Testis (tissue), 2 donors: ENCODE measurements at regions not wholly inside any gene's neighbourhood (a gene's known extent, or its start where the extent isn't known, plus 50 kb on each side); places are given as distances from the start of the nearest gene placed in this dataset.

Experiments
- DNase-seq: peaks from one replicate; pipeline ENCODE4 v3.0.0-alpha.2; 2019
- H3K27ac ChIP-seq, 2 donors: fragments of 200-600 bp; sonication (generic); one replicate each; pipeline ENCODE4 v1.5.1; 2019
- H3K27me3 ChIP-seq: fragments of 200-600 bp; sonication (generic); one replicate; pipeline ENCODE4 v1.5.1; 2019
- H3K36me3 ChIP-seq: fragments of 200-600 bp; sonication (generic); one replicate; pipeline ENCODE4 v1.5.1; 2017; ENCODE audit warnings: low read depth; ENCODE audit errors: missing control alignments
- H3K4me1 ChIP-seq: fragments of 200-600 bp; sonication (generic); one replicate; pipeline ENCODE4 v1.5.1; 2019
- H3K4me3 ChIP-seq, 2 donors: fragments of 200-600 bp; sonication (generic); one replicate each; pipeline ENCODE4 v1.5.1; 2017 to 2019
- H3K9me3 ChIP-seq: fragments of 200-600 bp; sonication (generic); one replicate; pipeline ENCODE4 v1.5.1; 2017
- CTCF ChIP-seq, 3 experiments: fragments of 450-650 bp in 2 of 3; fragments of 200-600 bp in 1 of 3; sonication (generic) in 1 of 3; IDR thresholded peaks; one replicate each; pipeline ENCODE4 v1.5.1; 2016 to 2019; ENCODE audit warnings: antibody characterized with exemption in 3 of 3, mild to moderate bottlenecking in 2 of 3, moderate library complexity in 1 of 3
- POLR2A ChIP-seq: fragments of 450-650 bp; IDR thresholded peaks from one replicate; pipeline ENCODE4 v1.6.1; 2017; ENCODE audit warnings: antibody characterized with exemption, mild to moderate bottlenecking, moderate library complexity
- WGBS, 2 donors: methylation state at CpG; one replicate each; pipeline ENCODE4 v1.1.5; 2018; 5-methylcytosine and 5-hydroxymethylcytosine counted together
- intact Hi-C: fragments of 100-400 bp; cut with DNase I; formaldehyde crosslinking; loops from one replicate; pipeline ENCODE4 v1.15.1; 2023; ENCODE audit warnings: low total_unique reads

GRCh38 chr15:26391567-26392194 lies 381.2 kb downstream of the GABRB3 start:
- Histone ChIP-seq H3K4me1 (no peaks in the 10 kb centered on the region), H3K4me3 (no peak overlapping the region), H3K27ac (no peak overlapping the region), H3K9me3 (no peaks in the 10 kb centered on the region), H3K36me3 (no peaks in the 10 kb centered on the region), H3K27me3 (no peaks in the 10 kb centered on the region)
- 57 to 69% methylated on average over 5 of the region's 5 CpGs for WGBS, 2 donors
- no peak for DNase-seq
- TF ChIP-seq POLR2A (no peak), CTCF (IDR thresholded peaks at IDR 0.05) (no peak)
- intact Hi-C loops, result no loop called here

DNA sequence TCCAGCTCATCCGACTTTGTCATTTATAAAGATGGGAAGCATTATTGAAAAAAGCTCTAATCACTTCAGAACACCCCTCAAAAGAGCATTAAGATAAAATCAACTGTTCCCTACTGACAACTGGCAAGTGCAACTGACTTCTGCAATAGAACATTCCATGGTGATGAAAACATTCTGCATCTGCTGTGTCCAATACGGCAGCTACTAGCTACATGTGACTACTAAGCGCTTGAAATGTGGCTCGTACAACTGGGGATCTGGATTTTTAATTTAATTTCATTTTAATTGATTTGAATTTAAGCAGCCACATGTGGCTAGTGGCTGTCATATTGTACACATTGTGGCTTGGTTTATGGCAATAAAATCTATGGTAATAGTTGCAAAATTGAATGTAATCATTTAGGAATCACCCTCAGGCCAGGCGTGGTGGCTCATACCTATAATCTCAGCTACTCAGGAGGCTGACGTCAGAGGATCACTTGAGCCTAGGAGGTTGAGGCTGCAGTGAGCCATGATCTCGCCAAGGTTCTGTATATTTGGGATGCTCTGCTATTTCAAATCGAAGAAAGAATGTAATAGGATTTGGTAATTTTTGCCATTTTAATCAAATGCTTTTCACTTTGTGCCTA lies 390.3 kb downstream of the GABRB3 start:
- Histone ChIP-seq H3K4me3 (no peak overlapping the region), H3K27ac (no peak overlapping the region), H3K27me3 (no peaks in the 10 kb centered on the region), H3K9me3 (no peaks in the 10 kb centered on the region), H3K36me3 (no peaks in the 10 kb centered on the region), H3K4me1 (no peaks in the 10 kb centered on the region)
- TF ChIP-seq CTCF (IDR thresholded peaks at IDR 0.05), result no peak
- no peak for TF ChIP-seq POLR2A
- DNase-seq, result no peak
- intact Hi-C loops, result no loop called here
- WGBS, 2 donors, result 85 to 91% methylated on average over 8 of the region's 8 CpGs

DNA sequence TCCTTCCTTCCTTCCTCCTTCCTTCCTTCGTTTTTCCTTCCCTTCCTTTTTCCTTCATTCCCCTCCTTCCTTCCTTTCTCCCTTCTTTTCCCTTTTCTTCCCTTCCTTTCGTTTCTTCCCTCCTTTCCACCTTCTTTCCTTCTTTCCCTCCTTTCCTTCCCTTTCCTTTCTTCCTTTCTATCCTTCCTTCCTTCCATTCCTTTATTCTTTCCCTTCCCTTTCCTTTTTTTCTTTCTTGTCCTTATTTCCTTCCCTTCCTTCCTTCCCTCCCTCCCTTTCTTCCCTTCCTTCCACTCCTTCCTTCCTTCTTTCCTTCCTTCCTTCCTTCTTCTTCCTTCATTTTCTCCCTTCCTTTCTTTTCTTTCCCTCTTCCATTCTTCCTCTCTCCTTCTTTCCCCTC lies 394.6 kb downstream of the GABRB3 start:
- Histone ChIP-seq H3K27me3 (no peaks in the 10 kb centered on the region), H3K9me3 (no peaks in the 10 kb centered on the region), H3K4me3 (no peak overlapping the region), H3K4me1 (no peaks in the 10 kb centered on the region), H3K36me3 (no peaks in the 10 kb centered on the region), H3K27ac (no peak overlapping the region)
- no peak for DNase-seq
- 51 to 68% methylated on average over 2 of the region's 2 CpGs for WGBS, 2 donors
- intact Hi-C loops, result no loop called here
- no peak for TF ChIP-seq CTCF (IDR thresholded peaks at IDR 0.05)
- no peak for TF ChIP-seq POLR2A

DNA sequence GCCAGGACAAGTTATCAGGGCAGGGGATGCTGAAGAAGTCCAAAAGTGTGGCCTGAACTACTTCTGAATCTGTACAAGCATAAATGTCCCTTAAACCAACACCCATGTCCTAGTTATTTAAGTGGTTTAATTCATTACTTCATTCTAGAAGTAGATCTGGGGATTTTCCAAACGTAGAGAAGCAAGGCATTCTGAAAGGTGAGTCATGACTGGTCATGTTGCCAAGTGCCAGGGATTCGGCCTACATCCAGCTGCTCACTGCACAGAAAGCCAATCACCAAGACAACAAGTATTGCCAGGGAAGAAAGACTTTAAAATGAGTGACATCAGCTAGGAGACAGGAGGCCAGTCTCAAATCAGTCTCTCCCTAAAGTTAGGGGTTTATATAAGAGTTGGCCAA lies 396.6 kb downstream of the GABRB3 start:
- intact Hi-C loops, result no loop called here
- Histone ChIP-seq H3K9me3 (no peaks in the 10 kb centered on the region), H3K27me3 (no peaks in the 10 kb centered on the region), H3K36me3 (no peaks in the 10 kb centered on the region), H3K27ac (no peak overlapping the region), H3K4me3 (no peak overlapping the region), H3K4me1 (no peaks in the 10 kb centered on the region)
- TF ChIP-seq POLR2A (no peak), CTCF (IDR thresholded peaks at IDR 0.05) (no peak)
- WGBS, 2 donors, result 76 to 87% methylated on average over 2 of the region's 2 CpGs
- no peak for DNase-seq

- Histone ChIP-seq H3K4me1 (no peaks in the 10 kb centered on the region), H3K4me3 (no peak overlapping the region), H3K27me3 (no peaks in the 10 kb centered on the region), H3K27ac (no peak overlapping the region), H3K36me3 (no peaks in the 10 kb centered on the region), H3K9me3 (no peaks in the 10 kb centered on the region)
- intact Hi-C loops, result no loop called here
- no peak for TF ChIP-seq CTCF (IDR thresholded peaks at IDR 0.05)
- no peak for TF ChIP-seq POLR2A
- 83 to 100% methylated on average over 1 of the region's 1 CpG for WGBS, 2 donors
- no peak for DNase-seq
Measured at GRCh38 chr15:26374806-26375205, 398.1 kb downstream of the GABRB3 start.
